ENCODE measurements at regions not wholly inside any gene's neighbourhood (a gene's known extent, or its start where the extent isn't known, plus 50 kb on each side); places are given as distances from the start of the nearest gene placed in this dataset.

GRCh38 chr12:116642106-116642505 lies 82.9 kb downstream of the MAP1LC3B2 start:
- no peak overlapping the region for H3K4me3 ChIP-seq (ENCODE audit: low read depth, poor library complexity, severe bottlenecking)
- no peak for DNase-seq (ENCODE audit: low spot score in 2 of 2)
- no peak for TF ChIP-seq CTCF (IDR thresholded peaks at IDR 0.05)
- no peak for TF ChIP-seq POLR2A (IDR thresholded peaks at IDR 0.05)
- intact Hi-C loops (cut with DNase I; ENCODE audit: low total_unique reads): no loop called here
- WGBS, 2 donors: 52 to 55% methylated on average over 4 of the region's 4 CpGs

DNA sequence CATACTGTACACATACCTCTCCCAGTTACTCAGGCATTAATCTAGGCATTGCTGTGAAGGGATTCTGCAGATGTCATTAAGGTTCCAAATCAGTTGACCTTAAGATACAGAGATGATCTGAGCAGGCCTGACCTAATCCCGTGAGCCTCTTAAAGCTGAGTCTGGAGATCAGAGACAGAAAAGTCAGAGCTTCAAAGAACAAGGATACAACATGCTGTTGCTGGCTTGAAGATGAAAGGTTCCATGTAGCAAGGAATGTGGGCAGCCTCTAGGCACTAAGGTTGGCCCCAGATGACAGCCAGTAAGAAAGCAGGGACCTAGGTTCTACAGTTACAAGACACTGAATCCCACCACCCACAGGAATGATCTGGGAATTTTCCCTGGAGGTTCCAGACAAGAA lies 81.1 kb downstream of the MAP1LC3B2 start:
- no peak for TF ChIP-seq CTCF (IDR thresholded peaks at IDR 0.05)
- no peak for TF ChIP-seq POLR2A (IDR thresholded peaks at IDR 0.05)
- H3K4me3 ChIP-seq (ENCODE audit: low read depth, poor library complexity, severe bottlenecking): no peak overlapping the region
- no peak for DNase-seq (ENCODE audit: low spot score in 2 of 2)
- 58 to 82% methylated on average over 1 of the region's 1 CpG for WGBS, 2 donors
- intact Hi-C loops (cut with DNase I; ENCODE audit: low total_unique reads): no loop called here

- no peak overlapping the region for H3K4me3 ChIP-seq (ENCODE audit: low read depth, poor library complexity, severe bottlenecking)
- TF ChIP-seq CTCF (IDR thresholded peaks at IDR 0.05): no peak
- TF ChIP-seq POLR2A (IDR thresholded peaks at IDR 0.05): no peak
- WGBS, 2 donors: 75 to 80% methylated on average over 4 of the region's 4 CpGs
- intact Hi-C loops (cut with DNase I; ENCODE audit: low total_unique reads): no loop called here
- DNase-seq (ENCODE audit: low spot score in 2 of 2): no peak
These were observed 80.6 kb downstream of the MAP1LC3B2 start for GRCh38 chr12:116639765-116640164.

- no peak overlapping the region for H3K4me3 ChIP-seq (ENCODE audit: low read depth, poor library complexity, severe bottlenecking)
- TF ChIP-seq CTCF (IDR thresholded peaks at IDR 0.05) (no peak), POLR2A (IDR thresholded peaks at IDR 0.05) (no peak)
- WGBS, 2 donors: 86 to 90% methylated on average over 2 of the region's 2 CpGs
- intact Hi-C loops (cut with DNase I; ENCODE audit: low total_unique reads): no loop called here
- DNase-seq (ENCODE audit: low spot score in 2 of 2): no peak
These were observed 79.2 kb downstream of the MAP1LC3B2 start for GRCh38 chr12:116638376-116638775.

DNA sequence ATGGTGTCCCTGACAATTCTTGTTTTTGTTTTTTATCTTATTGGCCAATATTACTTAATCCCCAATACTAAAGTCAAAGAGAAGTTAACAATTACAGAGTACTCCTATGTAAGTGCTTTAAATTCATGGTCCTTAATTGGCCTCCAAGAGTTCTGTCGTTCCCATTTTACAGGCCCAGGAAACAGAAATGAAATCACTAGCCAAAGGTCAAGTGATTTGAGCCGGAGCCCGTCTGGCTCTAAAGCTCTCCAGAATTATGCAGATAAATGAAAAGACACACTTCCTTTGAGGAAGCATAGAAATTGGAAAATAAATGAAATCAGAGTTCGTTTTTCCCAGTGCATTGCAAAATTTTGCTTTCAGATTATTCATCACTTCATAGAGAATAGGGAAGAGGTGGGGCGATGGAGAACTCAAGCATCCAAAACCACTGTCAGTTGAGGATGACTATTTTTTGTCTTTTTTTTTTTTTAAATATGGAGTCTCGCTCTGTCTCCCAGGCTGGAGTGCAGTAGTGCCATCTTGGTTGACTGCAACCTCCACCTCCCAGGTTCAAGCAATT lies 78.5 kb downstream of the MAP1LC3B2 start:
- H3K4me3 ChIP-seq (ENCODE audit: low read depth, poor library complexity, severe bottlenecking): no peak overlapping the region
- intact Hi-C loops (cut with DNase I; ENCODE audit: low total_unique reads): no loop called here
- DNase-seq (ENCODE audit: low spot score in 2 of 2): no peak
- WGBS, 2 donors: 57 to 62% methylated on average over 6 of the region's 6 CpGs
- no peak for TF ChIP-seq POLR2A (IDR thresholded peaks at IDR 0.05)
- TF ChIP-seq CTCF (IDR thresholded peaks at IDR 0.05): no peak

Data from lower leg skin (tissue), 4 donors.